GM18873 (cell line): ENCODE measurements at regions not wholly inside any gene's neighbourhood (a gene's known extent, or its start where the extent isn't known, plus 50 kb on each side); places are given as distances from the start of the nearest gene placed in this dataset.
A peak's percentile ranks its signal among the peaks of the same experiment; 100 is the strongest.

Source experiments
- ATAC-seq: cut with Tn5 transposase; IDR thresholded peaks from one replicate; pipeline ENCODE4 v1.9.1; 2021; ENCODE audit warnings: mild to moderate bottlenecking, moderate library complexity, moderate number of reproducible peaks; ENCODE audit not compliant: unreplicated experiment, low FRiP score

GRCh38 chr3:67832817-67833216 is 178.4 kb upstream of the SUCLG2 start:
- no peak for ATAC-seq

- ATAC-seq: no peak
Observed at GRCh38 chr3:67831262-67831661, 176.8 kb upstream of the SUCLG2 start.

- no peak for ATAC-seq
Observed at GRCh38 chr3:67828486-67829010, 174.1 kb upstream of the SUCLG2 start.

GRCh38 chr3:67821135-67821534 is 166.7 kb upstream of the SUCLG2 start:
- ATAC-seq: no peak

GRCh38 chr3:67819447-67819846 is 165.0 kb upstream of the SUCLG2 start:
- no peak for ATAC-seq

GRCh38 chr3:67809370-67809935 is 155.0 kb upstream of the SUCLG2 start:
- ATAC-seq: no peak

GRCh38 chr3:67808906-67809305 is 154.5 kb upstream of the SUCLG2 start:
- ATAC-seq: no peak

- ATAC-seq: no peak
Observed at GRCh38 chr3:67804578-67804977, 150.2 kb upstream of the SUCLG2 start.

GRCh38 chr3:67804089-67804488 is 149.7 kb upstream of the SUCLG2 start:
- ATAC-seq: no peak

- no peak for ATAC-seq
Observed at GRCh38 chr3:67798412-67798811, 144.0 kb upstream of the SUCLG2 start.

GRCh38 chr3:67791620-67792019 is 137.2 kb upstream of the SUCLG2 start:
- no peak for ATAC-seq

- peak; percentile 78 for ATAC-seq
Observed at GRCh38 chr3:67790043-67790442, 135.6 kb upstream of the SUCLG2 start.

- ATAC-seq: no peak
Observed at GRCh38 chr3:67788396-67788795, 134.0 kb upstream of the SUCLG2 start.

- no peak for ATAC-seq
Observed at GRCh38 chr3:67783281-67784250, 129.2 kb upstream of the SUCLG2 start.

- no peak for ATAC-seq
Observed at GRCh38 chr3:67781871-67782270, 127.5 kb upstream of the SUCLG2 start.

GRCh38 chr3:67781218-67781617 is 126.8 kb upstream of the SUCLG2 start:
- ATAC-seq: no peak

- no peak for ATAC-seq
Observed at GRCh38 chr3:67774676-67775075, 120.3 kb upstream of the SUCLG2 start.

- ATAC-seq: no peak
Observed at GRCh38 chr3:67765575-67765974, 111.2 kb upstream of the SUCLG2 start.

- ATAC-seq: no peak
Observed at GRCh38 chr3:67745296-67745695, 90.9 kb upstream of the SUCLG2 start.

GRCh38 chr3:67744699-67745098 is 90.3 kb upstream of the SUCLG2 start:
- no peak for ATAC-seq

GRCh38 chr3:67739851-67740250 is 85.4 kb upstream of the SUCLG2 start:
- no peak for ATAC-seq
